GM12878 (cell line): ENCODE measurements at regions not wholly inside any gene's neighbourhood (a gene's known extent, or its start where the extent isn't known, plus 50 kb on each side); places are given as distances from the start of the nearest gene placed in this dataset.

Source experiments
- ATAC-seq: fragments of 200-7000 bp; cut with Tn5 transposase; 3 replicates; pipeline ENCODE4 v1.9.1; 2020; ENCODE audit warnings: mild to moderate bottlenecking, moderate library complexity
- BruUV-seq: library from RNA; stranded (reverse); fragments of 400-500 nt; replicated peaks from 2 replicates; lab custom pipeline; 2021; lab: Mats Ljungman, UMichigan
- CTCF ChIA-PET: fragments of 300-600 bp; sonication (Branson Sonifier 250); formaldehyde crosslinking; extraction: SDS; loops from one replicate; lab custom pipeline; 2021; ENCODE audit warnings: inconsistent platforms; lab: Yijun Ruan, JAX
- POLR2A ChIA-PET: fragments of 350-600 bp; formaldehyde crosslinking; extraction: SDS; loops from one replicate; lab custom pipeline; 2021; ENCODE audit warnings: inconsistent platforms; lab: Charles Lee
- RAD21 ChIA-PET: fragments of 300-600 bp; sonication (Branson Sonifier 250); formaldehyde crosslinking; loops from one replicate; lab custom pipeline; 2023; ENCODE audit warnings: antibody characterized with exemption; ENCODE audit not compliant: unreplicated experiment; lab: Charles Lee
- SMC1A ChIA-PET: fragments of 300-600 bp; sonication (Branson Sonifier 250); formaldehyde crosslinking; loops from one replicate; lab custom pipeline; 2023; ENCODE audit not compliant: unreplicated experiment, uncharacterized antibody; lab: Charles Lee
- DNase-seq: peaks from one replicate; pipeline ENCODE4 v3.0.0-alpha.2; 2011; ENCODE audit warnings: low read depth, low spot score
- FAIRE-seq: peaks from 3 replicates; lab custom pipeline; 2011; peaks lifted over from hg19 to GRCh38; lab: Jason Lieb, UNC
- H2AFZ ChIP-seq: 2 replicates; pipeline ENCODE4 v1.6.0; 2011; ENCODE audit warnings: low read depth, low read length, control low read depth; ENCODE audit not compliant: control insufficient read depth
- H3K27ac ChIP-seq: 2 replicates; pipeline ENCODE4 v1.5.1; 2011; ENCODE audit warnings: control low read depth; ENCODE audit not compliant: control insufficient read depth, insufficient read depth
- H3K27me3 ChIP-seq, 2 experiments: replicated peaks in 1 of 2; 2 replicates each; pipeline versions ENCODE4 v1.6.0 to v1.6.1; 2011; ENCODE audit warnings: low read length in 1 of 2; ENCODE audit not compliant: control insufficient read depth in 2 of 2, insufficient read depth in 2 of 2
- H3K36me3 ChIP-seq, 2 experiments: 2 replicates each; pipeline ENCODE4 v1.5.1; 2011; ENCODE audit warnings: low read length in 1 of 2; ENCODE audit not compliant: control insufficient read depth in 2 of 2, insufficient read depth in 2 of 2
- H3K4me1 ChIP-seq: 2 replicates; pipeline ENCODE4 v1.6.1; 2011; ENCODE audit warnings: mild to moderate bottlenecking, low read length, moderate library complexity, mixed read lengths; ENCODE audit not compliant: control insufficient read depth, insufficient read depth
- H3K4me2 ChIP-seq: 2 replicates; pipeline ENCODE4 v1.6.0; 2011; ENCODE audit warnings: control low read depth; ENCODE audit not compliant: control insufficient read depth, insufficient read depth
- H3K4me3 ChIP-seq: fragments of 200-600 bp; sonication (generic); 2 replicates; pipeline ENCODE4 v1.5.1; 2016
- H3K79me2 ChIP-seq: 2 replicates; pipeline ENCODE4 v1.6.0; 2011; ENCODE audit warnings: low read length; ENCODE audit not compliant: control insufficient read depth, insufficient read depth
- H3K9ac ChIP-seq: 2 replicates; pipeline ENCODE4 v1.8.0; 2011; ENCODE audit warnings: low read length, control low read depth, mixed read lengths; ENCODE audit not compliant: control insufficient read depth, insufficient read depth
- H3K9me3 ChIP-seq: replicated peaks from 3 replicates; pipeline ENCODE4 v1.5.1; 2011; ENCODE audit warnings: mild to moderate bottlenecking, low read length; ENCODE audit not compliant: control insufficient read depth, insufficient read depth
- H4K20me1 ChIP-seq: 2 replicates; pipeline ENCODE4 v1.6.0; 2011; ENCODE audit not compliant: control insufficient read depth, insufficient read depth
- BACH1 ChIP-seq: fragments of 450-650 bp; IDR thresholded peaks from 2 replicates; pipeline ENCODE4 v1.6.1; 2017; ENCODE audit warnings: mild to moderate bottlenecking, borderline replicate concordance
- CBX5 ChIP-seq: sonication (generic); IDR thresholded peaks from 2 replicates; pipeline ENCODE4 v1.6.1; 2016; ENCODE audit warnings: low read depth, moderate library complexity, mild to moderate bottlenecking, inconsistent platforms
- CHD2 ChIP-seq: IDR thresholded peaks from 2 replicates; pipeline ENCODE4 v1.6.1; 2011; ENCODE audit warnings: low read depth, low read length, improper control_type of control experiment, borderline replicate concordance
- HCFC1 ChIP-seq: fragments of 150-350 bp; IDR thresholded peaks from 2 replicates; pipeline ENCODE4 v1.6.1; 2014; ENCODE audit warnings: low read length
- IKZF1 ChIP-seq: fragments of 450-650 bp; conservative IDR thresholded peaks from 2 replicates; pipeline ENCODE4 v1.6.1; 2017; ENCODE audit warnings: antibody characterized with exemption, mild to moderate bottlenecking
- MLLT1 ChIP-seq: fragments of 450-650 bp; IDR thresholded peaks from 2 replicates; pipeline ENCODE4 v1.6.1; 2016; ENCODE audit warnings: mild to moderate bottlenecking
- POLR2AphosphoS5 ChIP-seq: IDR thresholded peaks from 2 replicates; pipeline ENCODE4 v1.6.1; 2011; ENCODE audit warnings: mild to moderate bottlenecking, low read length, inconsistent platforms
- RFX5 ChIP-seq: IDR thresholded peaks from 2 replicates; pipeline ENCODE4 v1.6.1; 2011; ENCODE audit warnings: low read depth, low read length, improper control_type of control experiment
- TCF12 ChIP-seq: IDR thresholded peaks from 2 replicates; pipeline ENCODE4 v1.6.1; 2011; ENCODE audit warnings: low read depth, mild to moderate bottlenecking, low read length
- ZNF274 ChIP-seq: IDR thresholded peaks from one replicate; pipeline ENCODE4 v1.8.0; 2011; ENCODE audit not compliant: insufficient read length, insufficient read depth
- WGBS: methylation state at CpG from one replicate; pipeline ENCODE4 v1.1.6; 2016; ENCODE audit warnings: low lambda C conversion rate; ENCODE audit not compliant: insufficient replicate concordance, insufficient coverage; ENCODE audit errors: missing lambda C conversion rate; 5-methylcytosine and 5-hydroxymethylcytosine counted together
- in situ Hi-C: fragments of 300-500 bp; cut with MboI; formaldehyde crosslinking; loops from 9 replicates; pipeline ENCODE4 v1.14.3; 2018; ENCODE audit warnings: mixed read lengths
- intact Hi-C: fragments of 100-400 bp; cut with micrococcal nuclease; formaldehyde crosslinking; loops from one replicate; pipeline ENCODE4 v1.14.2; 2022; ENCODE audit not compliant: unreplicated experiment
- TF ChIP-seq, protein P1 (sequence below): fragments of 450-650 bp; IDR thresholded peaks from 2 replicates; pipeline ENCODE4 v1.6.1; 2017; ENCODE audit warnings: mild to moderate bottlenecking, moderate library complexity

GRCh38 chrX:23195761-23196160, 138.9 kb upstream of the PTCHD1 start:
- Histone ChIP-seq H3K27ac (no peak overlapping the region), H3K4me3 (no peak overlapping the region), H3K4me1 (no peaks in the 10 kb centered on the region), H3K79me2 (no peaks in the 10 kb centered on the region), H3K4me2 (no peak overlapping the region), H3K27me3 (no peaks in the 10 kb centered on the region), H4K20me1 (no peaks in the 10 kb centered on the region), H3K36me3 (no peaks in the 10 kb centered on the region), H3K9me3 (no peaks in the 10 kb centered on the region), H2AFZ (no peak overlapping the region), H3K9ac (no peak overlapping the region)
- FAIRE-seq (no peak), ATAC-seq (no peak), DNase-seq (no peak)
- 53% methylated on average over 1 of the region's 1 CpG for WGBS
- no TSS peak for BruUV-seq
- SMC1A ChIA-PET, result no interaction called here
- POLR2A ChIA-PET, result no interaction called here
- in situ Hi-C loops (no loop called here), intact Hi-C loops (no loop called here)
- CTCF ChIA-PET, result no interaction called here
- RAD21 ChIA-PET, result no interaction called here
- TF ChIP-seq POLR2AphosphoS5, result no peak
- no peak for TF ChIP-seq ZNF274
- no peak for TF ChIP-seq CHD2
- TF ChIP-seq MLLT1, result no peak
- no peak for TF ChIP-seq IKZF1
- TF ChIP-seq HCFC1, result no peak
- no peak for TF ChIP-seq RFX5
- no peak for TF ChIP-seq TCF12
- no peak for TF ChIP-seq BACH1
- no peak for TF ChIP-seq CBX5
- TF ChIP-seq, protein P1, sequence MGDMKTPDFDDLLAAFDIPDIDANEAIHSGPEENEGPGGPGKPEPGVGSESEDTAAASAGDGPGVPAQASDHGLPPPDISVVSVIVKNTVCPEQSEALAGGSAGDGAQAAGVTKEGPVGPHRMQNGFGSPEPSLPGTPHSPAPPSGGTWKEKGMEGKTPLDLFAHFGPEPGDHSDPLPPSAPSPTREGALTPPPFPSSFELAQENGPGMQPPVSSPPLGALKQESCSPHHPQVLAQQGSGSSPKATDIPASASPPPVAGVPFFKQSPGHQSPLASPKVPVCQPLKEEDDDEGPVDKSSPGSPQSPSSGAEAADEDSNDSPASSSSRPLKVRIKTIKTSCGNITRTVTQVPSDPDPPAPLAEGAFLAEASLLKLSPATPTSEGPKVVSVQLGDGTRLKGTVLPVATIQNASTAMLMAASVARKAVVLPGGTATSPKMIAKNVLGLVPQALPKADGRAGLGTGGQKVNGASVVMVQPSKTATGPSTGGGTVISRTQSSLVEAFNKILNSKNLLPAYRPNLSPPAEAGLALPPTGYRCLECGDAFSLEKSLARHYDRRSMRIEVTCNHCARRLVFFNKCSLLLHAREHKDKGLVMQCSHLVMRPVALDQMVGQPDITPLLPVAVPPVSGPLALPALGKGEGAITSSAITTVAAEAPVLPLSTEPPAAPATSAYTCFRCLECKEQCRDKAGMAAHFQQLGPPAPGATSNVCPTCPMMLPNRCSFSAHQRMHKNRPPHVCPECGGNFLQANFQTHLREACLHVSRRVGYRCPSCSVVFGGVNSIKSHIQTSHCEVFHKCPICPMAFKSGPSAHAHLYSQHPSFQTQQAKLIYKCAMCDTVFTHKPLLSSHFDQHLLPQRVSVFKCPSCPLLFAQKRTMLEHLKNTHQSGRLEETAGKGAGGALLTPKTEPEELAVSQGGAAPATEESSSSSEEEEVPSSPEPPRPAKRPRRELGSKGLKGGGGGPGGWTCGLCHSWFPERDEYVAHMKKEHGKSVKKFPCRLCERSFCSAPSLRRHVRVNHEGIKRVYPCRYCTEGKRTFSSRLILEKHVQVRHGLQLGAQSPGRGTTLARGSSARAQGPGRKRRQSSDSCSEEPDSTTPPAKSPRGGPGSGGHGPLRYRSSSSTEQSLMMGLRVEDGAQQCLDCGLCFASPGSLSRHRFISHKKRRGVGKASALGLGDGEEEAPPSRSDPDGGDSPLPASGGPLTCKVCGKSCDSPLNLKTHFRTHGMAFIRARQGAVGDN, result no peak
